DND-41 (cell line): ENCODE measurements at regions not wholly inside any gene's neighbourhood (a gene's known extent, or its start where the extent isn't known, plus 50 kb on each side); places are given as distances from the start of the nearest gene placed in this dataset.

Source experiments
- EZH2 ChIP-seq: IDR thresholded peaks from 3 replicates; pipeline ENCODE4 v1.6.1; 2012; ENCODE audit warnings: borderline replicate concordance, low read depth, mild to moderate bottlenecking, moderate library complexity, low read length, inconsistent platforms; ENCODE audit not compliant: severe bottlenecking
- TF ChIP-seq, protein P1 (sequence below): IDR thresholded peaks from 2 replicates; pipeline ENCODE4 v1.5.1; 2012; ENCODE audit warnings: borderline replicate concordance, low read length, moderate library complexity, mild to moderate bottlenecking; ENCODE audit not compliant: poor library complexity, severe bottlenecking; ENCODE audit errors: extremely low read depth

GRCh38 chr2:176409671-176410070 is 140.4 kb downstream of the MTX2 start:
- TF ChIP-seq, protein P1, sequence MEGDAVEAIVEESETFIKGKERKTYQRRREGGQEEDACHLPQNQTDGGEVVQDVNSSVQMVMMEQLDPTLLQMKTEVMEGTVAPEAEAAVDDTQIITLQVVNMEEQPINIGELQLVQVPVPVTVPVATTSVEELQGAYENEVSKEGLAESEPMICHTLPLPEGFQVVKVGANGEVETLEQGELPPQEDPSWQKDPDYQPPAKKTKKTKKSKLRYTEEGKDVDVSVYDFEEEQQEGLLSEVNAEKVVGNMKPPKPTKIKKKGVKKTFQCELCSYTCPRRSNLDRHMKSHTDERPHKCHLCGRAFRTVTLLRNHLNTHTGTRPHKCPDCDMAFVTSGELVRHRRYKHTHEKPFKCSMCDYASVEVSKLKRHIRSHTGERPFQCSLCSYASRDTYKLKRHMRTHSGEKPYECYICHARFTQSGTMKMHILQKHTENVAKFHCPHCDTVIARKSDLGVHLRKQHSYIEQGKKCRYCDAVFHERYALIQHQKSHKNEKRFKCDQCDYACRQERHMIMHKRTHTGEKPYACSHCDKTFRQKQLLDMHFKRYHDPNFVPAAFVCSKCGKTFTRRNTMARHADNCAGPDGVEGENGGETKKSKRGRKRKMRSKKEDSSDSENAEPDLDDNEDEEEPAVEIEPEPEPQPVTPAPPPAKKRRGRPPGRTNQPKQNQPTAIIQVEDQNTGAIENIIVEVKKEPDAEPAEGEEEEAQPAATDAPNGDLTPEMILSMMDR: no peak
- TF ChIP-seq EZH2: no peak
